ENCODE measurements at regions not wholly inside any gene's neighbourhood (a gene's known extent, or its start where the extent isn't known, plus 50 kb on each side); places are given as distances from the start of the nearest gene placed in this dataset.
A peak's percentile ranks its signal among the peaks of the same experiment; 100 is the strongest.

DNA sequence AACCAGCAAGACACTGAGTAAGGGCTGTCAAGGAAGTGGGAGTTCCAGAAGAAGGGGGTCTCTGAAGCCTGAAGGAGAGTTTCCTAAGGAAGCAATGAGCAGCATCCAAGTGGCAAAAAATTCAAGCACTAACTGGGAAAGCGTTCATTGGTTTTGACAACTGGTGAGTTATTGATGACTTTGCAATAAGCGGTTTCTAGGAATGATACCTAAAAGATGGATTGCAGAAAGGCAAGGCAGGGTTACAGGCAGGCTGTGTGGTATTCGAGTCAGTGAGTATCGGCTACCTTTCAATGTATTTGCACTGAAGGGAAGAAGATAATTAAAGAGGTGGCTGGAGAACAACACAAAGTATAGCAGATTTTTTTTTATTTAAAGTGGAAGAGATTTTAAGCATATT lies 59.3 kb upstream of the NCAM1 start:
- Histone ChIP-seq H3K4me1 (peaks cover 0 to 14% (median 7%) of the 10 kb centered on the region in 3 donors), H3K4me3 (no peak overlapping the region), H3K27ac (peak overlapping the region in 1 of 4 donors; percentile 22), H3K9me3 (no peaks in the 10 kb centered on the region), H3K36me3 (no peaks in the 10 kb centered on the region), H3K27me3 (no peaks in the 10 kb centered on the region)
- 52 to 55% methylated on average over 4 of the region's 4 CpGs for WGBS, 2 donors (ENCODE audit: low coverage in 1 of 2)
- no peak for ATAC-seq
- TF ChIP-seq EP300 (IDR thresholded peaks at IDR 0.05): no peak
- TF ChIP-seq, protein P1, sequence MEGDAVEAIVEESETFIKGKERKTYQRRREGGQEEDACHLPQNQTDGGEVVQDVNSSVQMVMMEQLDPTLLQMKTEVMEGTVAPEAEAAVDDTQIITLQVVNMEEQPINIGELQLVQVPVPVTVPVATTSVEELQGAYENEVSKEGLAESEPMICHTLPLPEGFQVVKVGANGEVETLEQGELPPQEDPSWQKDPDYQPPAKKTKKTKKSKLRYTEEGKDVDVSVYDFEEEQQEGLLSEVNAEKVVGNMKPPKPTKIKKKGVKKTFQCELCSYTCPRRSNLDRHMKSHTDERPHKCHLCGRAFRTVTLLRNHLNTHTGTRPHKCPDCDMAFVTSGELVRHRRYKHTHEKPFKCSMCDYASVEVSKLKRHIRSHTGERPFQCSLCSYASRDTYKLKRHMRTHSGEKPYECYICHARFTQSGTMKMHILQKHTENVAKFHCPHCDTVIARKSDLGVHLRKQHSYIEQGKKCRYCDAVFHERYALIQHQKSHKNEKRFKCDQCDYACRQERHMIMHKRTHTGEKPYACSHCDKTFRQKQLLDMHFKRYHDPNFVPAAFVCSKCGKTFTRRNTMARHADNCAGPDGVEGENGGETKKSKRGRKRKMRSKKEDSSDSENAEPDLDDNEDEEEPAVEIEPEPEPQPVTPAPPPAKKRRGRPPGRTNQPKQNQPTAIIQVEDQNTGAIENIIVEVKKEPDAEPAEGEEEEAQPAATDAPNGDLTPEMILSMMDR (IDR thresholded peaks at IDR 0.05): no peak
- TF ChIP-seq POLR2A (IDR thresholded peaks at IDR 0.05): no peak
- no peak for TF ChIP-seq POLR2AphosphoS5 (IDR thresholded peaks at IDR 0.05)

DNA sequence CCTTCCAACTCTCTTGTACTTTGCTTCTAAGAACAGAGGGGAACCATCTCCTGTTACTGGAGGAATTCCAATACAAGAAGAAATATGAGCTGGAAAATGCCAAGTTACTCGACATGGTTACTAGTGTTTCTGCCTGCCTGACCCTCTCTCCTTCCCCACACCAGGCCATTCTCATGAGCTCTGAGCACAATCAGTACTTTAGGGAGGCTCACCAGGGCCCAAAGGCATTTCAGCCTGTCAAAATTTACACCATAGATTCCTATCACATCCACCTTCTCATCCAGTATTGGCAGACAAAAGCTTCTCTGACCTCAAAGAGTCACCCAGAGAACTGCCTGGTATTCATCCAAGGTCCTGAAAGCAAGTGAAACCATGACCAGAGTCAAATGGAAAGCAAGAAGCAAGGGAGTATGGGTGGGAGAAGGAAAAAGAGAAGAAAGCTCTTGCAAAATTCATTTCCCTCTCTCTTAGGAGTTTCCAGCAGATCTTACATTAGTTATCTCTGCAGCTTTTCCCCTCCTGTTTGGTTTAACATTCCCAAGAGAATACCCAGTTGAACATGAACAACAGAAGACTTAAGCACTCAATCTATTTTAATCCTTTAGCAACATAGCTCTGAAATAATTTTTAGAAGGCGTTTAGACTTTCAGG lies 58.7 kb upstream of the NCAM1 start:
- peaks cover 0 to 14% (median 7%) of the 10 kb centered on the region in 3 donors for H3K4me1 ChIP-seq
- WGBS, 2 donors (ENCODE audit: low coverage in 1 of 2): 18 to 23% methylated on average over 2 of the region's 2 CpGs
- H3K27ac ChIP-seq: peak overlapping the region in 2 of 4 donors; percentile 22 to 60
- H3K27me3 ChIP-seq: no peaks in the 10 kb centered on the region
- TF ChIP-seq POLR2AphosphoS5 (IDR thresholded peaks at IDR 0.05) (no peak), EP300 (IDR thresholded peaks at IDR 0.05) (no peak), POLR2A (IDR thresholded peaks at IDR 0.05) (no peak)
- TF ChIP-seq, protein P1 (IDR thresholded peaks at IDR 0.05): no peak
- ATAC-seq: no peak
- H3K4me3 ChIP-seq: no peak overlapping the region
- H3K36me3 ChIP-seq: no peaks in the 10 kb centered on the region
- no peaks in the 10 kb centered on the region for H3K9me3 ChIP-seq

DNA sequence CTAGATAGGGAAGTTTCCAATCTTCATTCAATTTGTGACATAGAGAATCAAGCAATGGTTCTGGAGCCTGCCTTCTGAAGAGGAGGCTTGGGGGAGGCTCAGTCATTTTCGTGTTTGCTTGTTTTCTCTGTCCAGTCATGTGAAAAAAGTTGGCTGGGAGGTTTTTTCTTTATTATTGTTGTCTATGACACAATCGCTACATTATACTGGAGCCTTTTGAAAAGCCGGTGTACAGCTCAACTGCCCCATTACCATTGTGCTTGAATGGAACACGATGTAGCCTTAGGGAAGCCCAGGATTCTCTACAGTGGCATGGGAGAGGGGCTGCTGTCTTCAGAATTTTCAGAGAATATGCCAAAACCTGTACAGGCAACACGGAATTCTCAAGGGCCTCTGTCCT lies 57.9 kb upstream of the NCAM1 start:
- Histone ChIP-seq H3K9me3 (no peaks in the 10 kb centered on the region), H3K4me1 (peaks cover 0 to 14% (median 7%) of the 10 kb centered on the region in 3 donors), H3K4me3 (no peak overlapping the region), H3K36me3 (no peaks in the 10 kb centered on the region), H3K27me3 (no peaks in the 10 kb centered on the region), H3K27ac (peak overlapping the region in 1 of 4 donors; percentile 60)
- no peak for TF ChIP-seq EP300 (IDR thresholded peaks at IDR 0.05)
- no peak for TF ChIP-seq POLR2AphosphoS5 (IDR thresholded peaks at IDR 0.05)
- no peak for TF ChIP-seq POLR2A (IDR thresholded peaks at IDR 0.05)
- TF ChIP-seq, protein P1 (IDR thresholded peaks at IDR 0.05): no peak
- ATAC-seq: no peak
- WGBS, 2 donors (ENCODE audit: low coverage in 1 of 2): 66 to 81% methylated on average over 2 to 4 of the region's 5 CpGs

DNA sequence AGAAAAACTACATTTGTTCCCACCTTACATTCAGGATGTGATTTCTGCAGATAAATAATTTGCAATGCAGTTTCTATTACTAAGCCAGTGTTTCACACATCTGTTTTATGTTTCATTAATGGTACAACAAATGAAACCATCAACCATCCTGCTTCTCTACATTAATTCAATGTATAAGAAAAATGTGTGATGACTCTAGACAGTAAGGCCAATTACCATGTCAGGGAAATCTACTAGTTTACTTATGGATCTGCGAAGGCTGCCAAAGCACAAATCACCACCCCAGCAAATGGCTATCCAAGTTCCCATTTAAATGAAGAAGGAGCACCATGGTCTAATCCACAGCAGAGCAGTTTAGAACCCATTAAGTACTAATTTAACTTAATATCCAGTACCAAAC lies 50.1 kb upstream of the NCAM1 start:
- no peaks in the 10 kb centered on the region for H3K9me3 ChIP-seq
- TF ChIP-seq, protein P1 (IDR thresholded peaks at IDR 0.05): no peak
- TF ChIP-seq POLR2A (IDR thresholded peaks at IDR 0.05) (no peak), EP300 (IDR thresholded peaks at IDR 0.05) (no peak), POLR2AphosphoS5 (IDR thresholded peaks at IDR 0.05) (no peak)
- no peak overlapping the region for H3K27ac ChIP-seq
- no CpG with 5 or more reads among the region's 1 CpG for WGBS, 2 donors (ENCODE audit: low coverage in 1 of 2)
- H3K36me3 ChIP-seq: no peaks in the 10 kb centered on the region
- no peaks in the 10 kb centered on the region for H3K27me3 ChIP-seq
- no peaks in the 10 kb centered on the region for H3K4me1 ChIP-seq
- H3K4me3 ChIP-seq: no peak overlapping the region
- no peak for ATAC-seq

Small RNAs in the stretch of these regions (small RNA-seq; reads per million reads assigned to genes)
- gene RF00477: 0 reads per million in 4 donors
- gene RNU6-44P: 0 reads per million in 4 donors
